Testis (tissue), 2 donors: ENCODE measurements at regions not wholly inside any gene's neighbourhood (a gene's known extent, or its start where the extent isn't known, plus 50 kb on each side); places are given as distances from the start of the nearest gene placed in this dataset.

Experiments used
- DNase-seq: peaks from one replicate; pipeline ENCODE4 v3.0.0-alpha.2; 2019
- H3K27ac ChIP-seq, 2 donors: fragments of 200-600 bp; sonication (generic); one replicate each; pipeline ENCODE4 v1.5.1; 2019
- H3K27me3 ChIP-seq: fragments of 200-600 bp; sonication (generic); one replicate; pipeline ENCODE4 v1.5.1; 2019
- H3K36me3 ChIP-seq: fragments of 200-600 bp; sonication (generic); one replicate; pipeline ENCODE4 v1.5.1; 2017; ENCODE audit warnings: low read depth; ENCODE audit errors: missing control alignments
- H3K4me1 ChIP-seq: fragments of 200-600 bp; sonication (generic); one replicate; pipeline ENCODE4 v1.5.1; 2019
- H3K4me3 ChIP-seq, 2 donors: fragments of 200-600 bp; sonication (generic); one replicate each; pipeline ENCODE4 v1.5.1; 2017 to 2019
- H3K9me3 ChIP-seq: fragments of 200-600 bp; sonication (generic); one replicate; pipeline ENCODE4 v1.5.1; 2017
- CTCF ChIP-seq, 3 experiments: fragments of 450-650 bp in 2 of 3; fragments of 200-600 bp in 1 of 3; sonication (generic) in 1 of 3; IDR thresholded peaks; one replicate each; pipeline ENCODE4 v1.5.1; 2016 to 2019; ENCODE audit warnings: antibody characterized with exemption in 3 of 3, mild to moderate bottlenecking in 2 of 3, moderate library complexity in 1 of 3
- POLR2A ChIP-seq: fragments of 450-650 bp; IDR thresholded peaks from one replicate; pipeline ENCODE4 v1.6.1; 2017; ENCODE audit warnings: antibody characterized with exemption, mild to moderate bottlenecking, moderate library complexity
- WGBS, 2 donors: methylation state at CpG; one replicate each; pipeline ENCODE4 v1.1.5; 2018; 5-methylcytosine and 5-hydroxymethylcytosine counted together
- intact Hi-C: fragments of 100-400 bp; cut with DNase I; formaldehyde crosslinking; loops from one replicate; pipeline ENCODE4 v1.15.1; 2023; ENCODE audit warnings: low total_unique reads

- intact Hi-C loops = no loop called here
- Histone ChIP-seq H3K4me1 (peaks cover 11% of the 10 kb centered on the region), H3K27me3 (no peaks in the 10 kb centered on the region), H3K36me3 (no peaks in the 10 kb centered on the region), H3K9me3 (no peaks in the 10 kb centered on the region), H3K4me3 (no peak overlapping the region), H3K27ac (no peak overlapping the region)
- WGBS, 2 donors = 87 to 88% methylated on average over 7 of the region's 7 CpGs
- no peak for TF ChIP-seq POLR2A
- no peak for TF ChIP-seq CTCF (IDR thresholded peaks at IDR 0.05)
- DNase-seq = no peak
These were observed 257.3 kb upstream of the SULF2 start for GRCh38 chr20:48042628-48043027.

- intact Hi-C loops = no loop called here
- Histone ChIP-seq H3K27ac (no peak overlapping the region), H3K4me3 (no peak overlapping the region), H3K4me1 (peaks cover 11% of the 10 kb centered on the region), H3K36me3 (no peaks in the 10 kb centered on the region), H3K27me3 (no peaks in the 10 kb centered on the region), H3K9me3 (no peaks in the 10 kb centered on the region)
- no peak for DNase-seq
- 66 to 71% methylated on average over 17 of the region's 17 CpGs for WGBS, 2 donors
- TF ChIP-seq CTCF (IDR thresholded peaks at IDR 0.05) (no peak), POLR2A (no peak)
These were observed 255.9 kb upstream of the SULF2 start for GRCh38 chr20:48041078-48041780.

- DNase-seq = no peak
- Histone ChIP-seq H3K27me3 (no peaks in the 10 kb centered on the region), H3K27ac (no peak overlapping the region), H3K4me3 (no peak overlapping the region), H3K4me1 (peaks cover 11% of the 10 kb centered on the region), H3K36me3 (no peaks in the 10 kb centered on the region), H3K9me3 (no peaks in the 10 kb centered on the region)
- intact Hi-C loops = no loop called here
- TF ChIP-seq POLR2A (no peak), CTCF (IDR thresholded peaks at IDR 0.05) (no peak)
- WGBS, 2 donors = 84% methylated on average over 6 of the region's 6 CpGs
These were observed 255.2 kb upstream of the SULF2 start for GRCh38 chr20:48040491-48040890.

- no peak for DNase-seq
- Histone ChIP-seq H3K4me3 (no peak overlapping the region), H3K27ac (no peak overlapping the region), H3K27me3 (no peaks in the 10 kb centered on the region), H3K9me3 (no peaks in the 10 kb centered on the region), H3K4me1 (peaks cover 11% of the 10 kb centered on the region), H3K36me3 (no peaks in the 10 kb centered on the region)
- intact Hi-C loops = no loop called here
- 75 to 83% methylated on average over 7 of the region's 7 CpGs for WGBS, 2 donors
- TF ChIP-seq CTCF (IDR thresholded peaks at IDR 0.05) (no peak), POLR2A (no peak)
These were observed 254.8 kb upstream of the SULF2 start for GRCh38 chr20:48040051-48040450.

- Histone ChIP-seq H3K27me3 (no peaks in the 10 kb centered on the region), H3K36me3 (no peaks in the 10 kb centered on the region), H3K4me1 (peaks cover 11% of the 10 kb centered on the region), H3K4me3 (no peak overlapping the region), H3K27ac (no peak overlapping the region), H3K9me3 (no peaks in the 10 kb centered on the region)
- intact Hi-C loops = no loop called here
- no peak for DNase-seq
- 89 to 98% methylated on average over 2 of the region's 2 CpGs for WGBS, 2 donors
- TF ChIP-seq POLR2A = no peak
- TF ChIP-seq CTCF (IDR thresholded peaks at IDR 0.05) = no peak
These were observed 254.2 kb upstream of the SULF2 start for GRCh38 chr20:48039514-48039913.
